ENCODE measurements at regions not wholly inside any gene's neighbourhood (a gene's known extent, or its start where the extent isn't known, plus 50 kb on each side); places are given as distances from the start of the nearest gene placed in this dataset.

DNA sequence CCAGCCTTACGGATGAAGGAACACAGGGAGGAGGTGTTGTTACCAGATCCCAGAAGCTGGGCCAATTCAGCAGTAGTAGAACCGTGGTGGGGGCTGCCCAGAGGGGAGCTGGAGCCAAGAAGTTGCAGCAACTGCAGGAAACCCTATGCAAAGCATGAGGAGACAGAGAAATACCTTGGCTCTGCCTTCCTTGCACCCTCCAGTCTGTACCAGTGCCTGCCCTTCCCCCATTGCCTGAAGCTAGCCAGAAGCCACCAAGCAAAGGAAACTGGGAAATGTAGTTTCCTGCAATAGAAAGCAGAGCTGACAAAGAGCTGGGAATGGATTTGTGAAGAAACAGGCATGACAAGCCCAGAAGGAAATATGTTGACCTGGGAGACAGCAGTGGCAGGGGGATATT is 108.7 kb upstream of the FUNDC1 start:
- Histone ChIP-seq H3K27ac (no peak overlapping the region), H3K4me3 (no peak overlapping the region), H3K27me3 (no peaks in the 10 kb centered on the region), H3K4me1 (no peaks in the 10 kb centered on the region), H3K9me3 (no peaks in the 10 kb centered on the region), H3K36me3 (no peaks in the 10 kb centered on the region)
- no peak for DNase-seq
- no peak for TF ChIP-seq POLR2A (IDR thresholded peaks at IDR 0.05)
- TF ChIP-seq, protein P1, sequence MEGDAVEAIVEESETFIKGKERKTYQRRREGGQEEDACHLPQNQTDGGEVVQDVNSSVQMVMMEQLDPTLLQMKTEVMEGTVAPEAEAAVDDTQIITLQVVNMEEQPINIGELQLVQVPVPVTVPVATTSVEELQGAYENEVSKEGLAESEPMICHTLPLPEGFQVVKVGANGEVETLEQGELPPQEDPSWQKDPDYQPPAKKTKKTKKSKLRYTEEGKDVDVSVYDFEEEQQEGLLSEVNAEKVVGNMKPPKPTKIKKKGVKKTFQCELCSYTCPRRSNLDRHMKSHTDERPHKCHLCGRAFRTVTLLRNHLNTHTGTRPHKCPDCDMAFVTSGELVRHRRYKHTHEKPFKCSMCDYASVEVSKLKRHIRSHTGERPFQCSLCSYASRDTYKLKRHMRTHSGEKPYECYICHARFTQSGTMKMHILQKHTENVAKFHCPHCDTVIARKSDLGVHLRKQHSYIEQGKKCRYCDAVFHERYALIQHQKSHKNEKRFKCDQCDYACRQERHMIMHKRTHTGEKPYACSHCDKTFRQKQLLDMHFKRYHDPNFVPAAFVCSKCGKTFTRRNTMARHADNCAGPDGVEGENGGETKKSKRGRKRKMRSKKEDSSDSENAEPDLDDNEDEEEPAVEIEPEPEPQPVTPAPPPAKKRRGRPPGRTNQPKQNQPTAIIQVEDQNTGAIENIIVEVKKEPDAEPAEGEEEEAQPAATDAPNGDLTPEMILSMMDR (IDR thresholded peaks at IDR 0.05): no peak
- intact Hi-C loops (cut with DNase I; ENCODE audit: low total_unique reads): no loop called here

DNA sequence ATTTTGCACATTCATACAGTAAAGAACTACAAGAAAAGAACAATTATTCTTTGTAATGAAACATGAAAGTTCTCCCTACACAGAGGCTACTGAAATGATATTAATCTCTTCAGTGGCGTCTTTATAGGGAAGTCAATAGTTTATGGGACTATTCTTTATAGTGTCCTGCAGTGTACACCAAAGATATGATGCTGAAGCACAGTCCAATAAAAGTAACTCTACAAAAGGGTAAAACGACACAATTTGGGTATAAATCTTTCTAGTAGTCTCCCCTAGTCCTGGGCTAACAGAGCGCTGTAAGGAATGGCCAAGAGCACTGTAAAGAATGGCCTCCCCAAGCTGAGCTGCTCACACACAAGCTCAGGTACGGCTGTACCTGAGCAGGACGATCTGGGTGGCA is 101.1 kb upstream of the FUNDC1 start:
- TF ChIP-seq, protein P1 (IDR thresholded peaks at IDR 0.05): no peak
- TF ChIP-seq POLR2A (IDR thresholded peaks at IDR 0.05): no peak
- Histone ChIP-seq H3K27me3 (no peaks in the 10 kb centered on the region), H3K9me3 (no peaks in the 10 kb centered on the region), H3K36me3 (no peaks in the 10 kb centered on the region), H3K4me1 (no peaks in the 10 kb centered on the region), H3K27ac (no peak overlapping the region), H3K4me3 (no peak overlapping the region)
- no peak for DNase-seq
- intact Hi-C loops (cut with DNase I; ENCODE audit: low total_unique reads): no loop called here

DNA sequence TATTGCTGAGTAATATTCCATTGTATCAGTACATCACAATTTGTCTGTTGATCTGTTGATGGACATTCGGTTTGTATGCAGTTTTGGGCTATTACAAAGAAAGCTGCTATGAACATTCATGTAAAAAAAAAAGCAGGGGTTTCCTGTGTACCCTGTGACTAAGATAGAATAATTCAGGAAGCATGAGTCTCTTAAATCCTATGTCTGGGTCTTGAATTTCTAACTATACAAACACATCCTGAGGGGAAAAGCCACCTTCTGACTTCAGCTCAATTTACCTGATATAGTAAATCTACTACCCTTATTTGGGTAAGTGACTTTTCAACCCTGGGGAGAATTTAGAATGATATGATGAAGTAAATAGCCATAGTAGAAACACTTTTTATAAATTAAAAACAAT is 94.6 kb upstream of the FUNDC1 start:
- DNase-seq: no peak
- intact Hi-C loops (cut with DNase I; ENCODE audit: low total_unique reads): no loop called here
- H3K4me3 ChIP-seq: no peak overlapping the region
- H3K36me3 ChIP-seq: no peaks in the 10 kb centered on the region
- no peak overlapping the region for H3K27ac ChIP-seq
- no peaks in the 10 kb centered on the region for H3K4me1 ChIP-seq
- H3K9me3 ChIP-seq: no peaks in the 10 kb centered on the region
- TF ChIP-seq, protein P1 (IDR thresholded peaks at IDR 0.05): no peak
- no peak for TF ChIP-seq POLR2A (IDR thresholded peaks at IDR 0.05)
- no peaks in the 10 kb centered on the region for H3K27me3 ChIP-seq

DNA sequence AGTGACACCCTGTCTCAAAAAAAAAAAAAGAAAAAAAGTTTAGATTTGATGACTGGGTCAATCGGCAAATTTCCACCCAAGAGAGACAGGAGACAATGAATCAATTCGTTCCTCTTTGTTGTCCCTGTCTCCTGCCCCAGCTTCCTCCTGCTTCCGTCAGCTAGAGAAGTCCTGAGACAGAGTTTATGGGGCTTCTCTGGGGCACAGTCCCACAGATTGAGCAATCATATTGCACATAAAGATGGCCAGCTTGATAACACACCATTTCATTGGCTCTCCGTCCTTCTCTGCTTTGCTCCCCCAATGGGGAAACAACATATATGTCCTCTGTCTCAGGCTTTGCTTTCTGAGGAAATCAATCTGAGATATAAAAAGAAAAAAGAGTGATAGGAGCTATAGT is 78.4 kb upstream of the FUNDC1 start:
- intact Hi-C loops (cut with DNase I; ENCODE audit: low total_unique reads): no loop called here
- H3K27me3 ChIP-seq: no peaks in the 10 kb centered on the region

DNA sequence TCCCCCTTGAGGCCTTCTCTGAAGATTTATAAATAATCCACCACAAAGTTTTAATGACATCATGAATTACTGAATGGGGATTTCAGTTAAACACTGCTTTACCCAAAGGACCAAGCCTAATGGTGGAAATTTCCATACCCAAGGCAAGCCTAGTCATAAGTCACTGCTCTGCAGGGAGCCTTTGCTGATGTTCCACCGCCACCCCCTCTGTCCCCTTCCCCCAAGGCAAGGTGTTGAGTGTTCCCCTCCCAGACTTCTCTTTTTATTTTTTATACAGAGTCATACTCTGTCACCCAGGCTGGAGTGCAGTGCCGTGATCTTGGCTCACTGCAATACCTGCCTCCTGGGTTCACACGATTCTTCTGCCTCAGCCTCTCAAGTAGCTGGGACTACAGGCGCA is 76.4 kb upstream of the FUNDC1 start:
- no peak overlapping the region for H3K27ac ChIP-seq
- TF ChIP-seq POLR2A (IDR thresholded peaks at IDR 0.05): no peak
- TF ChIP-seq, protein P1 (IDR thresholded peaks at IDR 0.05): no peak
- no peaks in the 10 kb centered on the region for H3K4me1 ChIP-seq
- H3K27me3 ChIP-seq: no peaks in the 10 kb centered on the region
- intact Hi-C loops (cut with DNase I; ENCODE audit: low total_unique reads): no loop called here
- no peak for DNase-seq
- no peaks in the 10 kb centered on the region for H3K9me3 ChIP-seq
- H3K36me3 ChIP-seq: no peaks in the 10 kb centered on the region
- H3K4me3 ChIP-seq: no peak overlapping the region

More for the DNA sequence above, 78.4 kb upstream of the FUNDC1 start:
- TF ChIP-seq, protein P1 (IDR thresholded peaks at IDR 0.05): no peak
- no peak for TF ChIP-seq POLR2A (IDR thresholded peaks at IDR 0.05)
- no peak for DNase-seq
- Histone ChIP-seq H3K4me3 (no peak overlapping the region), H3K4me1 (no peaks in the 10 kb centered on the region), H3K27ac (no peak overlapping the region), H3K9me3 (no peaks in the 10 kb centered on the region), H3K36me3 (no peaks in the 10 kb centered on the region)
